ENCODE measurements at regions not wholly inside any gene's neighbourhood (a gene's known extent, or its start where the extent isn't known, plus 50 kb on each side); places are given as distances from the start of the nearest gene placed in this dataset.

- H3K4me1 ChIP-seq, result no peaks in the 10 kb centered on the region
- no peaks in the 10 kb centered on the region for H3K36me3 ChIP-seq (ENCODE audit: insufficient read depth in 1 of 2, low read depth in 1 of 2)
- peaks cover 0 to 19% (median 0%) of the 10 kb centered on the region in 3 donors for H3K27me3 ChIP-seq (ENCODE audit: insufficient read depth in 3 of 3, low read length in 2 of 3)
- intact Hi-C loops (cut with DNase I), result no loop called here
- no peak for TF ChIP-seq CTCF (IDR thresholded peaks at IDR 0.05)
- no peaks in the 10 kb centered on the region for H3K9me3 ChIP-seq
- ATAC-seq (peak in 1 of 4 donors; percentile 50), DNase-seq (no peak)
- no peak overlapping the region for H3K4me3 ChIP-seq
- WGBS, 3 donors, result 40 to 57% (median 51%) methylated on average over 6 to 7 of the region's 7 CpGs
- no peak overlapping the region for H3K27ac ChIP-seq
These were observed 63.5 kb downstream of the PJA1 start for GRCh38 chrX:69101683-69102251.

GRCh38 chrX:69100478-69100877 lies 64.8 kb downstream of the PJA1 start:
- Histone ChIP-seq H3K4me1 (no peaks in the 10 kb centered on the region), H3K27ac (no peak overlapping the region), H3K36me3 (ENCODE audit: insufficient read depth in 1 of 2, low read depth in 1 of 2) (no peaks in the 10 kb centered on the region), H3K27me3 (ENCODE audit: insufficient read depth in 3 of 3, low read length in 2 of 3) (peaks cover 0 to 15% (median 0%) of the 10 kb centered on the region in 3 donors), H3K9me3 (no peaks in the 10 kb centered on the region), H3K4me3 (no peak overlapping the region)
- intact Hi-C loops (cut with DNase I), result no loop called here
- DNase-seq, result no peak
- no peak for TF ChIP-seq CTCF (IDR thresholded peaks at IDR 0.05)
- no peak for ATAC-seq
- 76 to 94% (median 90%) methylated on average over 2 to 4 of the region's 4 CpGs for WGBS, 3 donors

DNA sequence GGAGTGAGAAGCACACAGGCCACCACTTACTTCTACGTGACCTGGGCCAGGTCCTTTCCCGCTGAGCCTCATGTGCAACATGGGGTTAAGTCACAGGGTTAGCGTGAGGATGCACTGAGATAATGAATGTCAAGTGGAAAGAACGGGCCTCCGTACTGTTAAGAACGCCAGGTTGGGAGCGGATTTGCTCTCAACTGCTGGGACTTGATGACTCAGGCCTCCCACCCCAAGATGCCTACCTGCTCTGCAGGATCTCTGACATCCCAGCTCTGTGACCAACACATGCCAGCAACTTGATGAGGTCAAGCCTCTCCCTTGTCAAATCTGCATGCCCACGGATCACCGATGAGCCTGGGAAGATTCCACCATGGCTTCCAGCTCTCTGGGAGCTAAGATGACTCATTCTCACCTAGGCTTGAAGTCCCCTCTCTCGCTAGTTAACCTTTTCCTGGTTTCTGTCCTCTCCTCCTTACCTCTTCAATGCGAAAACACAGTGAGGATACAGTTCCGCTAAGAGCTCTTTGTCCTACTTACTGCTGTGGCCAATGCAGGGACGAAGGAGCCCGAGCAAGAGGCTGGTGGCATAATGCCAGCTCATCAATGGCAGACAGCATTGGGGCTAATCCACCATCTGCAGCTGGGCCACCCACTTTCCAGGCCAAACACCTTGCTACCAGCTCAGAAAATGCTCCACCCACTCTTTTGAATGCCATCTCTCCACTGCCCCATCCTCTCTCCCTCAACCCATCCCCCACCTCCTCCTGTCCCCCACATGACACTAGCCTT lies 67.6 kb downstream of the PJA1 start:
- TF ChIP-seq CTCF (IDR thresholded peaks at IDR 0.05), result no peak
- intact Hi-C loops (cut with DNase I), result loop anchor here in 1 of 2 donors (5.0 to 10.0 kb wide), 2 partner anchors 65 to 187 kb away; no protein-coding TSS in a partner anchor
- no peaks in the 10 kb centered on the region for H3K9me3 ChIP-seq
- H3K4me3 ChIP-seq, result no peak overlapping the region
- no peak for DNase-seq
- no peaks in the 10 kb centered on the region for H3K36me3 ChIP-seq (ENCODE audit: insufficient read depth in 1 of 2, low read depth in 1 of 2)
- 78 to 82% (median 81%) methylated on average over 13 to 14 of the region's 14 CpGs for WGBS, 3 donors
- H3K27me3 ChIP-seq (ENCODE audit: insufficient read depth in 3 of 3, low read length in 2 of 3), result peaks cover 0 to 5% (median 0%) of the 10 kb centered on the region in 3 donors
- no peaks in the 10 kb centered on the region for H3K4me1 ChIP-seq
- no peak overlapping the region for H3K27ac ChIP-seq
- ATAC-seq, result no peak

DNA sequence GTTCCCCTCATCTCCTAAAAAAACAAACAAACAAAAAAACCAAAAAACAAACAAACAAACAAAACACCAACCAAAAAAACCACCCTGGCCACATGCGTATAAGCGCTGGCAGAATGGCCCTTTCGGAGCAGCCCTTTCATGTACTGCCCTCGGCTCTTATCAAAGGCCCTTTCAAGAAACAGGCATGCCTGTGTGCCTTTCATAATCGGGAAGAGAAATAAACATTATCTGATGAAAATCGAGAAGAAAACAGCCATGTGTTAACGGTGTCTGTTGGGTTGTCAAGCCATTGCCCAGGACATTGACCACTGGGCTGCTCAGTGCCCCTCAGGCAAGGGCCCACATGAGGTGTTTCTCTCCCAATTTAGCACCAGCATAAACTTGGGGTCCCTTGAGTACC lies 68.3 kb downstream of the PJA1 start:
- no peaks in the 10 kb centered on the region for H3K4me1 ChIP-seq
- WGBS, 3 donors, result 83 to 89% (median 85%) methylated on average over 7 of the region's 7 CpGs
- intact Hi-C loops (cut with DNase I), result loop anchor here in 1 of 2 donors (5.0 to 10.0 kb wide), 2 partner anchors 65 to 188 kb away; no protein-coding TSS in a partner anchor
- no peak for DNase-seq
- peaks cover 0 to 7% (median 0%) of the 10 kb centered on the region in 3 donors for H3K27me3 ChIP-seq (ENCODE audit: insufficient read depth in 3 of 3, low read length in 2 of 3)
- no peak for TF ChIP-seq CTCF (IDR thresholded peaks at IDR 0.05)
- H3K9me3 ChIP-seq, result no peaks in the 10 kb centered on the region
- H3K36me3 ChIP-seq (ENCODE audit: insufficient read depth in 1 of 2, low read depth in 1 of 2), result no peaks in the 10 kb centered on the region
- H3K4me3 ChIP-seq, result no peak overlapping the region
- no peak for ATAC-seq
- H3K27ac ChIP-seq, result no peak overlapping the region

Measured in psoas muscle (tissue), 7 donors.